GM12864 (cell line): ENCODE measurements at regions not wholly inside any gene's neighbourhood (a gene's known extent, or its start where the extent isn't known, plus 50 kb on each side); places are given as distances from the start of the nearest gene placed in this dataset.

ENCODE experiments used
- DNase-seq: peaks from one replicate; pipeline ENCODE4 v3.0.0-alpha.2; 2011; ENCODE audit warnings: low read depth
- H3K4me3 ChIP-seq: 2 replicates; pipeline ENCODE4 v1.5.1; 2011; ENCODE audit warnings: mild to moderate bottlenecking, low read depth, low read length, control low read depth
- CTCF ChIP-seq: IDR thresholded peaks from 2 replicates; pipeline ENCODE4 v1.5.1; 2011; ENCODE audit warnings: low read depth, mild to moderate bottlenecking, moderate library complexity, low read length, control low read depth, inconsistent platforms; ENCODE audit errors: missing control alignments

DNA sequence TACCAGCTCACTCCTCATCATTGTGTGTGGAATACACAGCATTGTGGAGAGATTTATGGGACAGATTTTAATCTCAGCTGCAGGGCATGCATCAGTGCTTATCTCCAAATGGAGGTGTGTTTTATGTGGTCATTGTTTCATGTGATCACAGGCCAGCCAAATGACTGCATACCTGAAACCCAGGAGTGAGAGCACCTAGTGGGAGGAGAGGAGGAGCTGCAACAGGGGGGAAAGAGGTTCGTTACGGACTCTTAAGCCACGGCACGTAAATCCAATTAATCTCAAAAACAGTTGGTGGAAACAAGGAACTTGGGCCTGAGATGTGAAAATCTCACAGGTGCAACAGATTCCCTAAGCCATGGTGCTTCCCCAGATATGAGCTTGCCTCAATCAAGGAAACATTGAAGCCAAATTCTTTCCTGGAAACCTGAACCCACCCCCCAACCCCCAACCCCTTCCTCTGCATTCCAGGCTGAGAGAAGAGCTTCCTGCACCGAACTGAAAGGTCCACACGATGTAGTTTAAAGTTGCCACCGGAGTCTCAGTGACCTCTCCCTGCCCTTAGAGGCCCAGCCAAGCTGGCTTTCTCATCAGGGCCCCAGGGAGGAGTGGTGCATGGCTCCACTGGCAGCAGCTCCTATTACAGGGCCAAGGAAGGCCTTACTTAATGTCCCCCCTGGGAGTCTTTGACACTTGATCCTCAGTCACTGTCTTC, 167.4 kb downstream of the C1D start:
- TF ChIP-seq CTCF, result no peak
- DNase-seq, result no peak
- H3K4me3 ChIP-seq, result no peak overlapping the region

DNA sequence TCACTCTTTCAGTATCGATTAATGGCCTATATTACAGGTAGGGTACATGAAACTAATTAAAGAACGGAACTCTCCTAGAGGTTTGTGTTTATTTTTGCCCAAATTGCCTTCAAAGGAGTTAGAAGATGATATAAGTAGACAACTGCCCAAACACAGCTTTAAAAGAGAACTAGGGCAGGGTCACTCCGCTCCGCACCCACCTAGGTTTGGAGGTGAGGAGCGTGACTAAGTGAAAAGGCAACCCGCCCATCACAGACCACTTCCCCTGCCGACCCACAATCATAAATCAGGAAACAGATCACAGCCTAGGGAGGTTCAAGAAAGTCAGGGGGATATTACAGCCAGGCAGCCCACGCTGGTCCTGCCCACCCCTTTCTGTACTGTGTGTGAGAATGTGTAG, 166.7 kb downstream of the C1D start:
- DNase-seq, result no peak
- no peak overlapping the region for H3K4me3 ChIP-seq
- TF ChIP-seq CTCF, result no peak

DNA sequence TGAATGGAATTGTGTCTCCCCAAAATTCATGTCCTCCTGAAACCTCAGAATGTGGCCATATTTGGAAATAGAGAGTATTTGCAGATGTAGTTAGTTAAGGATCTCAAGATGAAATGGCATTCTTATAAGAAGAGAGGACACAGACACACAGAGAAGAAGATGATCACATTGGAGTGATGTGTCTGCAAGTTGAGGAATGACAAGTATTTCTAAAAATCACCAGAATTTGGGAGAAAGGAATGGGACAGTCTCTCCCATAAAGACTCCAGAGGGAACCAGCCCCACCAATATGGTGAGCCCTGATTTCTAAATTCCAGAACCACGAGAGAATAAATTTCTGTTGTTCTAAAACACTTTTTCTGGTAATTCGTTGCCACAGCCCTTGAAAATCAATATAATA, 166.3 kb downstream of the C1D start:
- H3K4me3 ChIP-seq, result no peak overlapping the region
- no peak for TF ChIP-seq CTCF
- no peak for DNase-seq

- no peak for TF ChIP-seq CTCF
- DNase-seq, result no peak
- no peak overlapping the region for H3K4me3 ChIP-seq
These were observed 164.2 kb downstream of the C1D start for GRCh38 chr2:67898595-67898994.

- H3K4me3 ChIP-seq, result no peak overlapping the region
- no peak for TF ChIP-seq CTCF
- no peak for DNase-seq
These were observed 163.6 kb downstream of the C1D start for GRCh38 chr2:67899187-67899586.

DNA sequence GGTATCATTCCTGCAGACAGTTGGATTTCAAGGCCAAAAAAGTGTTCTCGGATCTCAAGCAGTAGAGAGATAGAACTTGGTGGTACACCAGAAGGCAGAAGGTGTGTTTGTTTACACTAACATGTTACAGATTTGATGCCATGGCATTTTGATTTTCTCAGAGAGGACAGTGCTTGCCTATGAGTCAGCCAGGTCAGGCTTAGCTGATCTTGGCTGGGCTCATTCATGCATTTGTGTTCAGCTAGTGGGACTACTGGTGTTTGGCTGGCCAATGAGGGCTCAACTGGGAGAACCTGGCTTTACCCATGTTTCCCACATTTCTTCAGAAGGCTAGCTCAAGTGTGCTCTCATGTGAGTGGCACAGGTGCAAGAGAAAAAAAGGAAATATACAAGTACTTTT, 162.0 kb downstream of the C1D start:
- no peak overlapping the region for H3K4me3 ChIP-seq
- DNase-seq, result no peak
- no peak for TF ChIP-seq CTCF

DNA sequence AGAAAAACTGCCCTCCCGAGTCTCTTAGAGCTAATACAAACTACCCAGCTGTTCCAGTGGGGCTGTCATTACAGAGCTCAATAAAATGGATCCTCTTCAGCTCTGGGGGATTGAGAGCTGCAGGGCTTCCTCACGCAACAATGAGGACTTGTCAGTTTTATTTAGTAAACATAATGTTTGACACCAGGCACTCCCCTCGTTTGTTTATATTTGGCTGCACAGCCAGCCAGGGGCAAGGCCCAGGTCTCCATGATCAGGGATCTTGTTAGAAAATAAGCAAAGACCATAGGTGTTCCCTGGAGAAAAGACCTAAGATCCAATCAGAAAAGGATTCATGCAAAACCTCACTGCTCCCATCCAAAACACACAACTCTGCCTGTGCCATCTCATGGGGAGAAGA, 158.2 kb downstream of the C1D start:
- no peak overlapping the region for H3K4me3 ChIP-seq
- DNase-seq, result no peak
- TF ChIP-seq CTCF, result no peak
